ENCODE measurements at regions not wholly inside any gene's neighbourhood (a gene's known extent, or its start where the extent isn't known, plus 50 kb on each side); places are given as distances from the start of the nearest gene placed in this dataset.

DNA sequence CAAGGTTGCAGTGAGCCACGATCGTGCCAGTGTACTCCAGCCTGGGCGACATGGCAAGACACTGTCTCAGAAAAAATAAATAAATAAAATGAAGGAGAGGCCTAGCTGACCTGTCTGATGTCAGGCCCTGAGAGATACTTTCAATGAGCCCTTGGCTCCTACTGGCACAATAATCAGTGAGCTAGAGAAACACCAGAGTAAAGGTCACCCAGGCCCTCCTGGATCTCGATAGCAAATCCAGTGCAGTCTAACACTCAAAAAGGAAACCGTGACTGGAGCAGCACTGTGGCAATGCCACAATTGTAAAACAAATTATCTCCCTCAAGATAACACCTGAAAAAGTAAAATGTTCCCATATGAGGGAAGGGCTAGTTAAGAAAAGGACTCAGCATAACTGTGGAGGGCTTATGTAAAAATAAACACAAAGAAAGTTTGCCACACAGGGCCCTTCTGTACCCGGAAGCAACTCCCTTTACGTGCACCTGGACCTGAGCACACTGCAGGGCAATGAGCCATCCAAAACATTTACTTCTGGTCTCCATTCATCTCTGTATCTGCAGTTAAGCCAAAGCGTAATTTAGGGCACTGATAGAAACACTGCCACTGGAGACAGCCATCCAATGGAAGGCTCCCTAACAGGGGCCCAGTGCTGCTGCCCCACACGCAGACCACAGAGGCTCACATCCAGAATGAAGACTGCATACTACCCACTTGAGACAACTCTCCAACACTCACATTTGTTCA is 293.1 kb upstream of the HSFY2 start:
- Mint-ChIP-seq H3K27ac (ENCODE audit: unreplicated experiment) (no peak overlapping the region), H3K4me3 (ENCODE audit: unreplicated experiment) (no peak overlapping the region), H3K27me3 (ENCODE audit: unreplicated experiment) (no peaks in the 10 kb centered on the region), H3K4me1 (ENCODE audit: unreplicated experiment) (no peaks in the 10 kb centered on the region), H3K9me3 (ENCODE audit: unreplicated experiment) (no peaks in the 10 kb centered on the region), H3K36me3 (ENCODE audit: low read depth, unreplicated experiment) (no peaks in the 10 kb centered on the region)
- DNase-seq (ENCODE audit: low spot score), result no peak
- TF ChIP-seq CTCF (IDR thresholded peaks at IDR 0.05; ENCODE audit: unreplicated experiment), result no peak

DNA sequence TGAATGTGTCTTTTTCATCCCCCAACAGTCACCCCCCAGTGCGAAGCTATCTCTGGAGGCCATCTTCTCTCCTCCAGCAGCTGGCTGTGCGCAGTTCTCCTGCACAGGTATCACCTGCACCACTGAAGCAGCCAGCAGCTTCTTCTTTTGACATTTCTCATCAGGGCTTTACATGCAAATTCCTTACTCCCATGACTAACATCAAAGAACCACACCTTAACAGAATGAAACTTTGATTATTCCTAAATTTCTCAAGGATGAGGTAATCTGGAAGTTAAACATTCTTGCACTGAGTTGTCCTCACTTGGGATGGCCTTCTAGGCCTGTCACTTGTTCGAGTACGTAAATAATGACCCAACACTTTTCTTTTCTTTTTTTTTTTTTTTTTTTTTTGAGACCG is 291.6 kb upstream of the HSFY2 start:
- H3K4me1 Mint-ChIP-seq (ENCODE audit: unreplicated experiment), result no peaks in the 10 kb centered on the region
- H3K4me3 Mint-ChIP-seq (ENCODE audit: unreplicated experiment), result no peak overlapping the region
- H3K27me3 Mint-ChIP-seq (ENCODE audit: unreplicated experiment), result no peaks in the 10 kb centered on the region
- DNase-seq (ENCODE audit: low spot score), result no peak
- no peaks in the 10 kb centered on the region for H3K9me3 Mint-ChIP-seq (ENCODE audit: unreplicated experiment)
- H3K36me3 Mint-ChIP-seq (ENCODE audit: low read depth, unreplicated experiment), result no peaks in the 10 kb centered on the region
- no peak overlapping the region for H3K27ac Mint-ChIP-seq (ENCODE audit: unreplicated experiment)
- no peak for TF ChIP-seq CTCF (IDR thresholded peaks at IDR 0.05; ENCODE audit: unreplicated experiment)

DNA sequence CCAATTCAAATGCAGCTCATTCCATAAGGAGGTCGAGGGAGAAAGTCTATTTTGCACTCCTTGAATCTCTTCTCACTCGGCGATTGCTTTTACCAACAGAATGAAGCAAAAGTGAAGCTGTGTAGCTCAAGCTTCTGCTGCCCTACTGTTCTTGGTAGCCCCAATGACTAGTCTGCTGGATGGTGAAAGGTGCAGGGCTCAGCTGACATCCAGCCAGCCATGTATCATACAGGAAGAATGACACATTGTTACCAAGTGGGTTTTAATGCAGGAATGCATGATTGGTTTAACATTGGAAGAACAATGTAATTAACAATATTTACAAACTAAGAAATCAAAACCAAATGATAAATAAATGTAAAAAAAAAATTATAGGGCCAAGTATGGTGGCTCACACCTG is 286.2 kb upstream of the HSFY2 start:
- DNase-seq (ENCODE audit: low spot score), result no peak
- H3K4me3 Mint-ChIP-seq (ENCODE audit: unreplicated experiment), result no peak overlapping the region
- H3K4me1 Mint-ChIP-seq (ENCODE audit: unreplicated experiment), result no peaks in the 10 kb centered on the region
- no peaks in the 10 kb centered on the region for H3K27me3 Mint-ChIP-seq (ENCODE audit: unreplicated experiment)
- H3K9me3 Mint-ChIP-seq (ENCODE audit: unreplicated experiment), result no peaks in the 10 kb centered on the region
- TF ChIP-seq CTCF (IDR thresholded peaks at IDR 0.05; ENCODE audit: unreplicated experiment), result no peak
- no peaks in the 10 kb centered on the region for H3K36me3 Mint-ChIP-seq (ENCODE audit: low read depth, unreplicated experiment)
- no peak overlapping the region for H3K27ac Mint-ChIP-seq (ENCODE audit: unreplicated experiment)

GRCh38 chrY:19058831-19059370 is 285.4 kb upstream of the HSFY2 start:
- no peak for TF ChIP-seq CTCF (IDR thresholded peaks at IDR 0.05; ENCODE audit: unreplicated experiment)
- Mint-ChIP-seq H3K27me3 (ENCODE audit: unreplicated experiment) (no peaks in the 10 kb centered on the region), H3K4me1 (ENCODE audit: unreplicated experiment) (no peaks in the 10 kb centered on the region), H3K4me3 (ENCODE audit: unreplicated experiment) (no peak overlapping the region), H3K9me3 (ENCODE audit: unreplicated experiment) (no peaks in the 10 kb centered on the region), H3K27ac (ENCODE audit: unreplicated experiment) (no peak overlapping the region), H3K36me3 (ENCODE audit: low read depth, unreplicated experiment) (no peaks in the 10 kb centered on the region)
- DNase-seq (ENCODE audit: low spot score), result no peak

GRCh38 chrY:19056138-19056469 is 282.6 kb upstream of the HSFY2 start:
- no peak overlapping the region for H3K27ac Mint-ChIP-seq (ENCODE audit: unreplicated experiment)
- H3K36me3 Mint-ChIP-seq (ENCODE audit: low read depth, unreplicated experiment), result no peaks in the 10 kb centered on the region
- H3K4me1 Mint-ChIP-seq (ENCODE audit: unreplicated experiment), result no peaks in the 10 kb centered on the region
- H3K9me3 Mint-ChIP-seq (ENCODE audit: unreplicated experiment), result no peaks in the 10 kb centered on the region
- H3K27me3 Mint-ChIP-seq (ENCODE audit: unreplicated experiment), result no peaks in the 10 kb centered on the region
- H3K4me3 Mint-ChIP-seq (ENCODE audit: unreplicated experiment), result no peak overlapping the region
- TF ChIP-seq CTCF (IDR thresholded peaks at IDR 0.05; ENCODE audit: unreplicated experiment), result no peak
- DNase-seq (ENCODE audit: low spot score), result no peak

All from endothelial cell (in vitro differentiated cells).